CMK (cell line): ENCODE measurements at regions not wholly inside any gene's neighbourhood (a gene's known extent, or its start where the extent isn't known, plus 50 kb on each side); places are given as distances from the start of the nearest gene placed in this dataset.
"Not testable (repeated sequence)": the region's sequence is repeated elsewhere in the genome, so short reads cannot be mapped to it uniquely, and the experiment has no call there.

ENCODE experiments used
- DNase-seq: peaks from one replicate; pipeline ENCODE4 v3.0.0-alpha.2; 2010; ENCODE audit warnings: low read depth

DNA sequence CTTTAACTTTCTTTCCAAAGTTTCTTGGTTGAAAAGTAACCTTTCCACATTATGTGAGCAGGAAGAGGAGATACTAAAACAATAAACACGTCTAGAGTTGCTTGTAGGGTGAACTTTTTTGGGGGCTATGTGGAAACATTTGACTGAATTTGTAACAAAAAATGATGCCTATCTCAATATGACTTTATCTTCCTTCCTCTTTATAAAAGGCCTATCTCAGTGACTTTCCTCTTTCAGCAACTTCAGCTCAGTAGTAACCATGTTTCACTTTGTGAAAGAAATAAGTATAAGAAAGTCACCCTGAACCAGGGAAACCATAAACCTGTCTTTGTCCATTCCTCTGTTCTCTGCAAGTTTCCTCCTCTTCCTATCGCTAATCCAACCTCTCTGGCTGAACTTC, 124.7 kb upstream of the TMEM164 start:
- no peak for DNase-seq

DNA sequence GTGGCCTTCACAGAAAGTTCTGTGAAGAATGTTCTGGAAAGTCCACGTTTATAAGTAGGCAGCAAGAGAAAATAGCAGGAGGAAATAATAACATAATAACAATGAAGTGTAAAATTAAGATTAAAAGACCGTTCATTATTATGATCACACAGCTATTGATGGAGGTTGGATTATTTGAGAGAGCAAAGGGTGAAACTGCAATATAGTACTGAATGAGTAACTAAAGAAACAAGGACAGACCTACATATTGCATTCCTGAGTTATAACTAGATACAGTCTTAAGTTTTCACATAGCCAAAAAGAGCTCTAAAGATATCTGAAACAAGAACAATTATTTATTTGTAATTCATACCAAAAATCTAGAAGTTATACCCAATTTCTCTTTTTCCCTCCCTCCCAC, 122.9 kb upstream of the TMEM164 start:
- no peak for DNase-seq

DNA sequence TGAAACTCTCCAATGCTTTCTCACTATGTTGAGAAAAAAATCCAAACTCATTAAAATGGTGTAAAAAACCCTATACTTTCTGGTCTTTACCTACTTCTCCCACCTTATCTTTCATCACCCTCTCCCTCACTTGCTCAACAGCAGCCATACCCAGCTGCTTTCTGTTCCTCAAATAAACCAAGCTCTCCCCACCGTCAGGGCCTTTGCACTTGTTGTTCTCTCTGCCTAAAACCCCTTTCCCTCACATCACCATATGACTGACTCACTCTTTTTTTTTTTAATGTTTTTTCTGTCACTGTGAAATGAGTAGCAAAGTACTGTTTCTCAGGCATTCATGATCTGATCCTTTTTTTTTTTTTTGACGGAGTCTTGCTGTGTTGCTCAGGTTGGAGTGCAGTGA, 122.3 kb upstream of the TMEM164 start:
- DNase-seq, result no peak

DNA sequence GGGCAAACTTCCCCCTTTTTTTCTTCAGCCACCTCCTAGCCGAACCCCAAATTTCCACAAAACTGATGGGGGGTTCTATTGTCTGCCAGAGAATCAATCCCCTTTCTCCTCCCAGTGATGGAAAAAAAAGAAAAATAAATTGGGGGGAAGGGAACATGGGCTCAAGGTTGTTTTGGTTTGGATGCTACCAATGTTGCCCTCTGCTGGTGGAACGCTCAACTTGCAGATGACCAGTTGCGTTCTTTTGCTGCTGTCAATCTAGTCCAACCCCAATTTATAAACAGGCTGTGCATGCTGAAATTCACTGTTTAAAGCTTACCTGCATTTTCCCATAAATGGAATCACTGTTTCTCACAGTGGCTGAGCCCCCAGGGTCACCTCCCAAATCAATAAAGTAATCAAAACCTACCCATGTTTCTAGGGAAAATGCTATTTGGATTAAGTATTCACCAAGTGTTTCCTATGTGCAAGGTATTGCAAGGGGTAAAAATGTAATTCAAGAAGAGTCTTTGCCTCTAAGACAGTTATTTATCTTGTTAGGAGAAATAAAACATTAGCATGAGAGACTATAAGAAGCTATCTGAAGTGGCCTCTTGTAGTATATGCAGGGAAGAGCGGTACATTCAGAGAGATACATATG, 116.7 kb upstream of the TMEM164 start:
- no peak for DNase-seq

DNA sequence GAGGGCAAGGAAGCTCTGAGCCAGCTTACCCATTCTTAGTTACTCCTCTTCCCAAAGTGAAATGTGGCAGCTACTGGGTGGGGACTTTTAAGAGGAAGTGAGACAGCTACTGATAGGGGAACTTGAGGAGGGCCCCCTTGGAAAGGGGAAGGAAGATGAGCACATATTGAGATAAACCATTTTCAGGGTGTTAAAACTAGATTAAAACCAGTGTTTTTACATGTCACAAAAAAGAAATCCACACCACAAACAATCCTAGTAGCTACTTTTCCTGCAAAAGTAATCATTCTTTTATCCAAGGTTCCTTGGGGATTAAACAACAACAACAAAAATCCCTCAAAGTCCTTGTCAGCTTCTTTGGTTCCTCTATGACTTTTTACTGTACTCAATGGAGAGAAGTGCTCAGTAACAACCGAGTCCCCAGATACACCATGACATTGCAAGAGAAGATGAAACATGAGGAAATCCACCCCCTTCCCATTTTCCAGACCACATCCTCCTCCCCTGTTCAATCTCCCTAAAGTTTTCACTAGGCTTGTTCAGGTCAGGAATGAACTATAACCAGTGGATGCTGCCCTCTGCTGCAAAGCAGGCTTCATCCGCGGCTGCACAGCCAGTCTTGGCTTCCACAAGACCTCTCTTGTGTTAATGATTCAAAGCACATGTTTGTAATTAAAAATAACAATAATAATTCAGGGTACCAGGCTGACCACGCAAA, 113.5 kb upstream of the TMEM164 start:
- DNase-seq, result peak; percentile 68

DNA sequence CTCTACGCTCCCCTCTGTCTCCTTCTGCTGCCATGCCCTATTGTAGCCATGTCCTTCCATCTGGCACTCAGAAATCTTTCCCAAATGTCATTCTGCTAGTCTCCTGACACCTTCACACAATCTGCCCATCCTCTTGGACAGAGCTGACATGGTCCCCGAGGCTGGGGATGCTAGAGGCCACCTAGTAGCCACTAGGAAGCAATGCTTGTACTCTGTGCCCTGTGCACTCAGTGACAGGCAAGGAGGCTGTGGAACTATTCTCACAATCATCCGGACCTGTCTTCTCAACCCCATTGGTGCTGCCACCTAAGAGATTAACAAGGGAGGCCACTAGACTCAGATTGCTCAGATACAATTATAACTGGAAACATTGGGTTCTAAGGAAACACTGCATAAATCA, 112.6 kb upstream of the TMEM164 start:
- DNase-seq, result no peak

DNA sequence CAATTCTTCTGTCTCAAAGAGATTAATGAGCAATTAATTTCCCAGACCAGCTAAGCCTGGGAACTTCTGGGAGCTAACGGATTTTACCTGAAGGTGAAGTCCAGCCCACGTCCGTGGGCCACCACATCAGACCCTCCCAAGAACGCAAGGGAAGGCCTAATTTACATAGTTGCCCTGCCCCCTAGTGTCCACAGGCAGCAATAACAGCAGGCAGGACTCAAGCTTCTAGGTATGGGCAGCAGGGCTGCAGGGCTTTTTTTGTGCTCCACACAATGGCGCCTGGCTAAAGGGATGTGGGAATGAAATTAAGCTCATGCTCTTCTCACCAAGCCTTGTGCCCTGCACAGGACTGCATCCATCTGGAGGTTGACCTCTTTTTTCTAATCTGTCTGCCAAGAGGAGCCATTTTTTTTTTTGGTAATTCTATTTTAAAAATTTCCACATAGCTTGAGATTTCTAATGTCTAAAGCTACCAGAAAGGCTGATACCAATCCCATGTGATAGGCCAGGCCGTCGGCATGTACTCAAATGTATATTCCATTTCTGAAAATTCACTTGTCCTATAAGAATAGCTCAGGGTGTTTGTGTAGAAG, 111.9 kb upstream of the TMEM164 start:
- DNase-seq, result peak; percentile 45

DNA sequence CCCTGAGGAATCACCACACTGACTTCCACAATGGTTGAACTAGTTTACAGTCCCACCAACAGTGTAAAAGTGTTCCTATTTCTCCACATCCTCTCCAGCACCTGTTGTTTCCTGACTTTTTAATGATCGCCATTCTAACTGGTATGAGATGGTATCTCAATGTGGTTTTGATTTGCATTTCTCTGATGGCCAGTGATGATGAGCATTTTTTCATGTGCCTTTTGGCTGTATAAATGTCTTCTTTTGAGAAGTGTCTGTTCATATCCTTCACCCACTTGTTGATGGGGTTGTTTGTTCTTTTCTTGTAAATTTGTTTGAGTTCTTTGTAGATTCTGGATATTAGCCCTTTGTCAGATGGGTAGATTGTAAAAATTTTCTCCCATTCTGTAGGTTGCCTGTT, 106.9 kb upstream of the TMEM164 start:
- DNase-seq, result not testable (repeated sequence)

DNA sequence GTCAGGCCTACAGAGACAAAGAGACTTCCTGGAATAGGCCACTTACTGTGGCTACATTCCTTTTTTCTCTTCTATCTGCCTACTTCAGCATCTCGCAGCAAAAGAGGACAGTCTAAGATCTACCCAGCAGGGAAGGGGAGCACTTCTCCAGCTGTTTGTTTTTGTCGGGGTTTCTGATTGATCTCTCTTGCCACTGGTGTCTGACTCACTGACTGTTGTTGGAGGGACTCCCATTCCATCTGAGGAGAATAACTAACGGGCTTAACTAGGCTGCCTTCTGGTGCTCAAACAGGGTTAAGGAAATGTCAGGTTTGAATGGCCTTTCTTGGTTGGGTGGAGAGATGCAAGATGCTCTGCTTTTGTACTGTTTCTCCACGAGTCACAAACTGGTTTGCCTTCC, 100.2 kb upstream of the TMEM164 start:
- DNase-seq, result no peak

DNA sequence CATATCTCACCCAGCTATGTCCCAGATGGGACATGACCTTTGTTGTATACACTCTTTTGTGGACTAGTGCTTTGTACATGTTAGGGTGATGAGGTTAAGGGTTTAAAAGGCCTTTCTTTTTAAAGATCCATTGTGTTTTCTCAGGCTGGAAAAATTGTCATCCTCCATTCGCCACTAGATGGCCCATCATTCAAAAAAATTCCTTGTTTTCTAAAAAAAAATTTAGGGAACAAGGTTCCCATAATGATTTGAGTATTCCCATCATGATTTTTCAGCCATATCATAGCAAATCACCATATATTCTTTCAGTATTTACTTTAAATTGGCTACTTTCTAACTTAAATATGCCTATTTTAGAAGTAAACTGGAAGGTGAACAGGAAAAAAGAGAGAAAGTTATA, 91.9 kb upstream of the TMEM164 start:
- DNase-seq, result no peak

DNA sequence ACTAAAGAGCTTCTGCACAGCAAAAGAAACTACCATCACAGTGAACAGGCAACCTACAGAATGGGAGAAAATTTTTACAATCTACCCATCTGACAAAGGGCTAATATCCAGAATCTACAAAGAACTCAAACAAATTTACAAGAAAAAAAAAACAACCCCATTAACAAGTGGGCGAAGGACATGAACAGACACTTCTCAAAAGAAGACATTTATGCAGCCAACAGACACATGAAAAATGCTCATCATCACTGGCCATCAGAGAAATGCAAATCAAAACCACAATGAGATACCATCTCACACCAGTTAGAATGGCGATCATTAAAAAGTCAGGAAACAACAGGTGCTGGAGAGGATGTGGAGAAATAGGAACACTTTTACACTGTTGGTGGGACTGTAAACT, 89.9 kb upstream of the TMEM164 start:
- DNase-seq, result not testable (repeated sequence)

DNA sequence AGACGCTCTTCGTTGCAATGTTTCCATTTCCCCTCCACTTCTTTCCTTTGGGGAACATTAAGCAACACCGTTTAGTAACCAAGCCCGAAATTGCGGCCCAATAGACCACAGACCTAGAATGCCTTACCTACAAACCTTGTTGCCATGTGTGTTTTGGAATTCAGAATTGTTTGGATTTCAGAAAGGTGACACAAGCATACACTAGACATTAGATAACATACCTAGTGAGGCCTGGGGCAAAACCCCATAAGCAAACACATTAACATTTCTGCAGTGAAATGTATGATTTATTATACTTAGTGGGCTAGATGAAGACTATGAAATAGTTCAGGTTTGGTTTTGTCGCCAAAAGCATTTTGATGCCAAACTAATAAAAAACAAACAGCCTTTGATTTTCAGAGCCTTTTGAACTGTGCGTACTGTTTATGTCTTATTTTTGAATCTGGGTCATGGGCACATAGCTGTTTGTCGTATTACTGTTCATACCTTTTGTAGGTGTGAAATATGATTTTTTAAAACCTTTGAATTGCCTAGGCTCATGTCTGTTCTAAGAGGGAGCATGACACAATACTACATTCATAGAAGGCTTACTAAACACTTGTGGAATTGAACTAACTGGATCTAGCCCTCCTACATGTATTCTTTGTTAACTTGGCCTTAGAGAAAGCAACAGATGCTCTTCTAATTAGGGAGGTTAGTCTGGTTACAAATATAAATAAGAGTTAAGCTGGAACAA, 88.6 kb upstream of the TMEM164 start:
- DNase-seq, result no peak

DNA sequence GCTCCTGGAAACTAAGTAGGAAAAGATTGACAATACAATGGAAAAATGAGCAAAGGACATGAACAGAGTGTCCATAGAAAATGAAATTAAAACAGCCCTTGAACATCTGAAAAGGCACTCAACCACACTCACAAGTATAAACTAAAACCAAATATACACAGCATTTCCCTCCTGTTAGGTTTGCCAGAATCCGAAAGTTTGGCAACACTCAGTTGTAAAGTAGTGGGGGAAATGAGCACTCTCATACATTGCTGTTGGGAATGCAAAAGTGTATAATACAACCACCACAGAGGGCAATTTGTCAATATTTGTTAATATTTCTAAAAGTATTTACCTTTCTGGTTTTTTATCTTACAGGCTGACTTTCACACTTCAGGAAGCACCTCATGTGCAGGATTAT, 84.2 kb upstream of the TMEM164 start:
- DNase-seq, result no peak

DNA sequence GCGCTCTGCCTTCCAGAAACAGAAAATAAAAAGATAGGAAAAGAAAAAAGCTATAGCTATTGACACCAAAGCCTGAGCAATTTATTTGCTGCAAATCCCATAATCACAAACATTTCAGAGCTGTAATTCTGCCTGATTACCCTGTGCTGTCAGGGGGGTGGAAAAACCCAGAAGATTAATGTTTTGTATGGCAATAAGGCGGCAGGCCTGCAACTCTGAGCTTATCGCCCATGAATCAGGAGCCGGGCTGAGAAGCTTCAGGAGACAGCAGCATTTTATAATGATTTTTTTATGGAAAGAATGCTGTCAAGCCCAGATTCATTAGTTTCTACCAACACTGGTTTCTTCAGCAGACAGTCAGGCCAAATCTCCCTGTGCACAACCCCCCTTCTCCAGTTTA, 82.6 kb upstream of the TMEM164 start:
- DNase-seq, result no peak

DNA sequence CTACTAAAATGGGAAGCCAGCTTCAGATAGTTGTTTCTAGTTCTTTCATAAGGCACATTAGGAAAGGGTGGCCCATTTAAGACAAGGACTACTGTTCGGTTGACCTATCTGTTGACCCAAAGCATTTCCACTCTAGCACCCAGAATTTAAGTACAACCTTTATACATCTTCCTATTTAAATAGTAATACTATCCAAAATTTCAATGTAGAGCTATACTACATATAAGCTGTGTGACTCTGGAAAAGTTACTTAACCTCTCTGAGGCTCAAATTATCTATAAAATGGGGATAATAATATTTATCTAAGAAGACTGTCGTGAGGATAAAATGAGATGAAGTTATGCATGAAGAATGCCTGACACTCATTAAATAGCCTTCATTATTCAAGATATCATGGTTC, 82.0 kb upstream of the TMEM164 start:
- DNase-seq, result no peak

DNA sequence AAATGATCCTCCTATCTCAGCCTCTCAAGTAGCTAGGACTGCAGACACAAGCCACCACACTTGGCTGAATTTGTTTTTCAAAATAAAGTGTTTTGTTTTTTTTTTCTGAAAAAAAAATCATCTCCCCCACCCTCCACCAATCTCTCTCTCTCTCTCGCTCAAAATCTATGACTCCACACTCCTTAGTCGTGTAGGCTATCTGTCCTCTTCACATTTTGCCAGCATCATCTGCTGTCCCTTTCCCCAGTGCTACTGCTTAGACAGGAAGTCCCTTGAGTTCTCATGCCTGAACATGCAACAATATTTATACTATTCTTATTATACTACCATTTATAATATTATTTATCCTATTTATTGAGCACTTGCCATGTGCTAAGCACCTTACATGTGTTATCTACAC, 80.7 kb upstream of the TMEM164 start:
- no peak for DNase-seq

DNA sequence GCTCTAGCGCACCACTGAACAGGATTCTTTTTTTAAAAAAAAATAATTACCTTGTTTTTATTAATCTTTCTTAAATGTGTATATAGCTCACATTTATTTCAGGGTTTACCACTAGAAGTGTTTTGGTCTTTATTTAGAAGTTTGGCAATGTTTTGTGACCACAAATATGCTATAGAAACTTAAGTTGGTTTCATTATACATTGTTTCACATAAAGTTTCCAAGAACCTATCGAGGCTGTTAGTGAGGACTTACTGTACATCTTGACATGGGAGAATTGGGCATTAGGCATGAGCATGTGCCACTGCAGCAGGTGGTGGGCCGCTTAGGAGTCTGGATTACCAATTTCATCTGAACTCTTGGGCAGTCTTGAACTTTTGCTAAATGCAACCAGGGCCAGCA, 77.9 kb upstream of the TMEM164 start:
- DNase-seq, result not testable (repeated sequence)

DNA sequence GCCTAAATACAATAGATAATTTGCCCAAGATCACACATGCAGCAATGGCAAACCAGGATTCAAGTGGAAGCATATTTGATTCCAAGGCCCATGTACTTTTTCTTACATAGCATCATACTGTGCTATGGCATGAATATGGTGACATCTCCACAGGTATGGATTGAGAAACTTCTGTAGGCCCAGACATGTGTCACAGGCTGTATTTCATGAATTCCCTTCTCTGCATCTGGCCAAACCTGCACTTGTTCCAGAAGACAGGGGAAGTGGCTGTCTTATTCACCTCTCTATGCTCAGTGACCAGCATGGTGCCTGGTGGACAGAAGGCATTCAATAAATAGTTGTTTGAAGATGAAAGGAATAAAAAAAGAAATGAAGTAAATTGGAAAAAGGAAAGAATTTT, 77.3 kb upstream of the TMEM164 start:
- no peak for DNase-seq

DNA sequence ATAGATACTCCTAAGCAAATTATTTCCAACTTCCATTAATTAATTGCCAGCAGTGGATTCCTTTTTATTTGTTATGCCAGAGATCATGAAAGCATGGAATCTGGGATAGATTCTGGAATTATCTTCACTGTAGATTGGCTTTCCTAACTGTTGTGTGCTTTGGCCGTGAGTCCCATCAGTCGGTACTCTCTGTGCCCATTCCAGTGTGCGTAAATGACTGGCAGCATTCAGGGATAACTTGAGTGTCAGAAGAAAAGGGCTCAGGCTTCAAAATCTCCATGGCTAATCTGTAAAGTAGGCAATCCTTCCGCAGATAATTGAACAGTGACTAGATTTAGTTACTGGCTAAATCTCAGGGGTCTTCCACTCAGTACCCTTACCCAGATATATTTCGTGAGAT, 76.8 kb upstream of the TMEM164 start:
- no peak for DNase-seq

DNA sequence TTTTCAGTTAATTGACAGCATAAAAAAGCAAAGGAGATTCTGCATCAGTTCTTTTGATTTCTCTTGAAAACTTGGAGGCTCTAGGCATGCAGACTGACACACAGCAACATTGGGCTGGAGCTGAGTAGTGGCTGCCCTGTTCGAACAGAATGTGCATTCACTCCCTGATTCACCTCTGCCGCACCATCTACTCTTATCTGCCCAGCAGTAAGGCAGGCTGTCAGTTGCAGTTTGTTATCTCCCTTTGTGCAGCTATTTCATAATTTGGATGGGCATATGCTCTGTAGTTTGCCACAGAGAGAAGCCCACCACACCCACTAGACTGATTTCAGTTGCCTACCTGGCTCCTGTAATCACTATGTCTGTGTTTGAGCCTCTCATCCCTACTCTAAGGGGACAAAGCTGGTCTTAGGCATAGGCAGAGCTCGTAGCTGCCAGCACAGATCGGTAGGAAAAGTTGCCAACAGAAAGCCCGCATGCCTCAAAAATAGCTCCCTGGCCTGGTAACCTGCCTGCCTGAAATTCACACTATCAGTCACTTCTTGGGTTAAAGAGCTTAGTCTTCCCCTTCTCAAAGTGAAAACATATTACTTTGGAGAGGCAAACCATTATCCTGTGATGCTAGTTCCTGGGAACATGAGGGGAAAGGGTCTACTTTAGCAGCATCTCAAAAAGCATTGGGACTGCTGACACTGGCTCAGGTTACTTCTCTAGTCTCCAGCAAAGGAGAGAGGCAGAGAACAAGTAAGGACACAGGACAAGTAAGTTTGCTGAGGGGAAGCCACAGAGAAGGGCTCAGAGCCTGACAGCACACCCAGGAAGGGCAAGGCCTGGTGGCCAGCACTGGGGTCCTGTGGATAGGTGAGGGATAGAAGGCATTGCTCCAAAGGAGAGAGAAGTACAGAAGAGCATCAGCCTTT, 75.9 kb upstream of the TMEM164 start:
- DNase-seq, result no peak

DNA sequence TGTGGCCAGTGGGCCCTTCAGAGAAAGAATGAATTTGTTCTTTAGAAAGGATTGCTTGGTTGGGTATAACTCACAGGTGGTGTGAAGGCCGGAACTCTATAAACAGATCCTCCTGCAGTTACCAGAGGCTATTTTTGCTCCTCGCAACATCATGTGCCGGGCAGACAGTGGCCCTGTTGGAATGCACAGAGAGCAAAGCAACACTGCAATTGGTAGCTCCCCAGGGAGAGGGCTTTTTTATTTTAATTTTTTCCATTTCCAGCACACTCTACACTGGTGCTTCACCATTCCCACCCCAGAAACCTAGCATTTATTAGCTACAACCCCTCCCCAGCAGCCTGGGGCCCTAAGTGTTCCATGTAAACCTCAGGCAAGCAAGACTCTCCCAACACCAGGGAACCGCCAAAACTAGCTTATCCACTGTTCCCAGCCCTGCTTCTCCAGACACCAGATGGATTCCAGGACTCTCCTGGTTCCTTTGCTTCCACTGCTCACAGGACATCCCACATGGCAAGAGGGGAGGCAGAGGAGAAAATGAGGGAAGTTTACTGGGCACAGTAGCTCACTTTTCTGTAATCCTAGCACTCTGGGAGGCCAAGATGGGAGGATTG, 75.1 kb upstream of the TMEM164 start:
- DNase-seq, result no peak
